ENCODE measurements at regions not wholly inside any gene's neighbourhood (a gene's known extent, or its start where the extent isn't known, plus 50 kb on each side); places are given as distances from the start of the nearest gene placed in this dataset.

DNA sequence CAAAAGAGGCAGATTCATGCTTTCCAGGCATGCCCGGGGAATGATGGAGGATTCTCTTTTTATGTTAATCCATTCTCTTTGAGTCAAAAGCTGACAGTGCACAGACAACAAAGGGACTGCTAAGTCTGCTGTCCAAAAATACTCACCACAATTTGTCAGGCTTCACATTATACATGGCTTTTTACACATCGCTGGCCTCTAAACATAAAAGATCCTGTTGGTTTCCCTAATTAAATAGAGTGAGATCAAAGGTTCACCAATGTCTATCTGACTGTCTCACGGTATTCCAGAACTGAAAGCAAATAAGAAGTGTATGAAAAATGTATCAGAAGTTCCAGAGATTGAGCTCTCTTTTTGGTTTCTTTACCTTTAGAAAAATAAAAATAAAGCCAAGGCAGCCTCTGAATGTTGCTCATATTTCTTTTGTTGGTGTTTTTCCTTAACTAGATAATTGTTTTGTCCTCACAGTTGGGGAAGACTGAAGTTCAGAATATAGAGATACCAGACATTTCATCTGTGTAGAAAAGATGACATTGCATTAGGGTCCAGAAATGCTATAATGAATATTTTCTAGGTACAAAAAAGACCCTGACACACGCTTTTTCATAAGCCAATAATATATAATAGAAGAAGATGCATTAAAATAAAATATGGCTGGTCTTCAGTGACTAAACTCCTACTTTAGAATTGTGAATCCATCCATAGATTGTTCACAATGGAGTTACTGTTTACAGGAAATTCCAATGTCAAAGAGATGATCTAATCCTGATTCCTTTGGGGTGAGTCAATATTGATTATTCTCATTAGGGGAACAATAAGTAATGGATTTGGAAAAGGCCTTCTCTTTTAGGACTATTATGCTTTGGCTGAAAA lies 688.2 kb upstream of the CDH6 start:
- TF ChIP-seq, protein P1, sequence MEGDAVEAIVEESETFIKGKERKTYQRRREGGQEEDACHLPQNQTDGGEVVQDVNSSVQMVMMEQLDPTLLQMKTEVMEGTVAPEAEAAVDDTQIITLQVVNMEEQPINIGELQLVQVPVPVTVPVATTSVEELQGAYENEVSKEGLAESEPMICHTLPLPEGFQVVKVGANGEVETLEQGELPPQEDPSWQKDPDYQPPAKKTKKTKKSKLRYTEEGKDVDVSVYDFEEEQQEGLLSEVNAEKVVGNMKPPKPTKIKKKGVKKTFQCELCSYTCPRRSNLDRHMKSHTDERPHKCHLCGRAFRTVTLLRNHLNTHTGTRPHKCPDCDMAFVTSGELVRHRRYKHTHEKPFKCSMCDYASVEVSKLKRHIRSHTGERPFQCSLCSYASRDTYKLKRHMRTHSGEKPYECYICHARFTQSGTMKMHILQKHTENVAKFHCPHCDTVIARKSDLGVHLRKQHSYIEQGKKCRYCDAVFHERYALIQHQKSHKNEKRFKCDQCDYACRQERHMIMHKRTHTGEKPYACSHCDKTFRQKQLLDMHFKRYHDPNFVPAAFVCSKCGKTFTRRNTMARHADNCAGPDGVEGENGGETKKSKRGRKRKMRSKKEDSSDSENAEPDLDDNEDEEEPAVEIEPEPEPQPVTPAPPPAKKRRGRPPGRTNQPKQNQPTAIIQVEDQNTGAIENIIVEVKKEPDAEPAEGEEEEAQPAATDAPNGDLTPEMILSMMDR (IDR thresholded peaks at IDR 0.05): no peak
- TF ChIP-seq POLR2AphosphoS5 (IDR thresholded peaks at IDR 0.05) (no peak), EP300 (IDR thresholded peaks at IDR 0.05; ENCODE audit: low read depth) (no peak), POLR2A (IDR thresholded peaks at IDR 0.05) (no peak)
